OCI-LY1 (cell line): ENCODE measurements at regions not wholly inside any gene's neighbourhood (a gene's known extent, or its start where the extent isn't known, plus 50 kb on each side); places are given as distances from the start of the nearest gene placed in this dataset.

Source experiments
- EZH2 ChIP-seq: fragments of 200-600 bp; sonication (generic), shearing (Covaris generic); IDR thresholded peaks from 2 replicates; pipeline ENCODE4 v1.8.0; 2017; ENCODE audit warnings: borderline replicate concordance, mixed run types, mild to moderate bottlenecking, antibody characterized with exemption, low read length, moderate library complexity, mixed read lengths
- TF ChIP-seq, protein P1 (sequence below): fragments of 200-600 bp; sonication (generic), shearing (Covaris generic); IDR thresholded peaks from 2 replicates; pipeline ENCODE4 v1.5.1; 2017; ENCODE audit warnings: mild to moderate bottlenecking, antibody characterized with exemption, low read length, moderate library complexity, mixed read lengths

DNA sequence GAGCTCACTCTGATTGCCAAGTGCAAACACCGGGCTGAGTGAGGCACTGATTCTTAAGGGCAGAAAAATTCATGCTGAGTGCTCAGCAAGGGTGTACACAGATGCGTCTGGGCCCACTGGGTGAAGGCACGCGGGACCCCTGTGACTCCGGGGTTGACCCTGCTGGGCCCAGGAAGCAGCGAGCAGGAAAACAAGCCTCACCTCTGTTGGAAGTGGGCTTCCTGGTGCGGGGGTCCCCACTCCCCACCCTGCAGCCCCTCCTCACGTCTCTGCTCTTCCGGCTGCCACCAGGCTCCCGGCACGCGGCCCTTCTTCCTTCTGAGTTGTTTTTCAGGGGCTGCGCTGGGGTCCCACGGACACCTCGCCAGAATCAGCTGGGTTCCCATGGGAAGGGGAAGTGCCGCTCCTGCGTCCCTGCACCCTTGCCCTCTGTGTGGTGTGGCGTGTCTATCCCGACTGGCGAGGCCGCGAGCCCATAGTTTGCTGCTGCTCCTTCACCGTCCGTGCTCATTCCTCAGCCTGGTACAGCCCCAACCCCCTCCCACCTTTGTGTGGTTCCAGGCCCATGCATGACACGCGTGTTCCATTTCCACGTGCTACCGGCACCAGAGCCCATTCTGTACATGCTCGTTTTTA is 80.6 kb upstream of the BHLHE23 start:
- TF ChIP-seq, protein P1, sequence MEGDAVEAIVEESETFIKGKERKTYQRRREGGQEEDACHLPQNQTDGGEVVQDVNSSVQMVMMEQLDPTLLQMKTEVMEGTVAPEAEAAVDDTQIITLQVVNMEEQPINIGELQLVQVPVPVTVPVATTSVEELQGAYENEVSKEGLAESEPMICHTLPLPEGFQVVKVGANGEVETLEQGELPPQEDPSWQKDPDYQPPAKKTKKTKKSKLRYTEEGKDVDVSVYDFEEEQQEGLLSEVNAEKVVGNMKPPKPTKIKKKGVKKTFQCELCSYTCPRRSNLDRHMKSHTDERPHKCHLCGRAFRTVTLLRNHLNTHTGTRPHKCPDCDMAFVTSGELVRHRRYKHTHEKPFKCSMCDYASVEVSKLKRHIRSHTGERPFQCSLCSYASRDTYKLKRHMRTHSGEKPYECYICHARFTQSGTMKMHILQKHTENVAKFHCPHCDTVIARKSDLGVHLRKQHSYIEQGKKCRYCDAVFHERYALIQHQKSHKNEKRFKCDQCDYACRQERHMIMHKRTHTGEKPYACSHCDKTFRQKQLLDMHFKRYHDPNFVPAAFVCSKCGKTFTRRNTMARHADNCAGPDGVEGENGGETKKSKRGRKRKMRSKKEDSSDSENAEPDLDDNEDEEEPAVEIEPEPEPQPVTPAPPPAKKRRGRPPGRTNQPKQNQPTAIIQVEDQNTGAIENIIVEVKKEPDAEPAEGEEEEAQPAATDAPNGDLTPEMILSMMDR: no peak
- no peak for TF ChIP-seq EZH2
